ENCODE measurements at regions not wholly inside any gene's neighbourhood (a gene's known extent, or its start where the extent isn't known, plus 50 kb on each side); places are given as distances from the start of the nearest gene placed in this dataset.

GRCh38 chr2:136381245-136381644 is 263.3 kb upstream of the CXCR4 start:
- no peak overlapping the region for H3K4me3 ChIP-seq (ENCODE audit: low read depth, low read length)
- TF ChIP-seq CTCF (IDR thresholded peaks at IDR 0.05; ENCODE audit: borderline replicate concordance, insufficient read depth, low read depth, low read length) = no peak

- no peak overlapping the region for H3K4me3 ChIP-seq (ENCODE audit: low read depth, low read length)
- peak; percentile 83 for TF ChIP-seq CTCF (IDR thresholded peaks at IDR 0.05; ENCODE audit: borderline replicate concordance, insufficient read depth, low read depth, low read length)
Observed at GRCh38 chr2:136378712-136379595, 261.0 kb upstream of the CXCR4 start.

GRCh38 chr2:136377423-136378382 is 259.8 kb upstream of the CXCR4 start:
- no peak for TF ChIP-seq CTCF (IDR thresholded peaks at IDR 0.05; ENCODE audit: borderline replicate concordance, insufficient read depth, low read depth, low read length)
- no peak overlapping the region for H3K4me3 ChIP-seq (ENCODE audit: low read depth, low read length)

GRCh38 chr2:136376798-136377211 is 258.9 kb upstream of the CXCR4 start:
- TF ChIP-seq CTCF (IDR thresholded peaks at IDR 0.05; ENCODE audit: borderline replicate concordance, insufficient read depth, low read depth, low read length) = no peak
- H3K4me3 ChIP-seq (ENCODE audit: low read depth, low read length) = no peak overlapping the region

- no peak for TF ChIP-seq CTCF (IDR thresholded peaks at IDR 0.05; ENCODE audit: borderline replicate concordance, insufficient read depth, low read depth, low read length)
- H3K4me3 ChIP-seq (ENCODE audit: low read depth, low read length) = no peak overlapping the region
Observed at GRCh38 chr2:136376211-136376610, 258.3 kb upstream of the CXCR4 start.

- TF ChIP-seq CTCF (IDR thresholded peaks at IDR 0.05; ENCODE audit: borderline replicate concordance, insufficient read depth, low read depth, low read length) = no peak
- H3K4me3 ChIP-seq (ENCODE audit: low read depth, low read length) = no peak overlapping the region
Observed at GRCh38 chr2:136375017-136375901, 257.3 kb upstream of the CXCR4 start.
